ENCODE measurements at regions not wholly inside any gene's neighbourhood (a gene's known extent, or its start where the extent isn't known, plus 50 kb on each side); places are given as distances from the start of the nearest gene placed in this dataset.

GRCh38 chr16:86118467-86119307, 219.7 kb downstream of the IRF8 start:
- TF ChIP-seq CTCF (IDR thresholded peaks at IDR 0.05) (no peak), EP300 (IDR thresholded peaks at IDR 0.05) (no peak)

All from tibial nerve (tissue), 4 donors.